NCI-H1417 (cell line): ENCODE measurements at regions not wholly inside any gene's neighbourhood (a gene's known extent, or its start where the extent isn't known, plus 50 kb on each side); places are given as distances from the start of the nearest gene placed in this dataset.

Experiments used
- DNase-seq, 3 experiments: peaks; one replicate each; lab custom pipeline; 2025; lab: John Stamatoyannopoulos, UW

DNA sequence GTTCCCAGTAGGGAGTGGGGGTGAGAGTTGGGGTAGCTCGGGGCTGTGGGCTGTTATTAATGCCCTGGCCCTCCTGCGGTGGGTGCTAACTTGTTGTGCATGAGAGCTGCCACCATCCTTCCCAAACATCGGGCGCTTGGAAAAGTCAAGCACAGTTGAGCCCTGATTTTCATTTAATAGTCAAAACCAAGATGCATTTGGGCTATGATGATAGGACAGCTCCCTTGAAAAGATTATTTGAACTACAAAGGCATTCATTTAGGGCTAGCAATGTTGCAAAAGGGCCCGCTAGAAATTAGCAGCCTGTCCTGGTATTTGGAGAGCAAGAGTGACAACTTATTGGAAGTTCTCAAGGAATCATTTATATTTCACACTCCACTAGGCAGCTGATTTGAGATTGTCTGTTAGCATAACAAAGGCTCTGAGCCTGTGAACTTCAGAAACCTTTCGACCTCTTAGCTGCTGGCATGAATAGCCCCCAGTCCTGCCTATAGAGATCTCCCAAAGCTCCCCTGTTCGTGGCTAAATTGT is 128.2 kb upstream of the TMEM161B start:
- DNase-seq = no peak

DNA sequence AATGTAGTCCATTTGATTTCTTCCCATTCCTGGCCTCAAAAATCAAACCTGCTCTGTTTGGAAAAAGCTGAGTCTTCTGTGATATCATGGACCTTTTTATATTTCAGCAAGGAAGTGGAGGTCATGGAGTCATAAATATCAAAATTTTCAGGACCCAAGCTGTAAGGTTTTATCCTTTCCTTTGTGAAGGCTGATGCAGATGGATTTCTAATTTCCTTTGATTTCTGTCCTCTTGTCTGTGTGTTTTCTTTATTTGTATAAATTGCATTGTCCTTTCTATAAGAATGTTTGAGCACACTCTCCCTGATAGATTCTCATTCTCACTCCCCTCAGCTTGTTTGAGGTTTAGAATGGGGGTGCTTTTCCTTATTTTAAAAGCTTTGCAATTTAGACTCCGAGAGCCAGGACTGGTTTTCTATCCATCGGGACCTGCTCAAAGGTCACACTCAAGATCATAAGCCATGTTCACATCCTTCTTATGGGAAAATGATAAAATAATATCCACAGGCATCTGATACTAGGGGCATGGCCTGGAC is 127.4 kb upstream of the TMEM161B start:
- DNase-seq = no peak

DNA sequence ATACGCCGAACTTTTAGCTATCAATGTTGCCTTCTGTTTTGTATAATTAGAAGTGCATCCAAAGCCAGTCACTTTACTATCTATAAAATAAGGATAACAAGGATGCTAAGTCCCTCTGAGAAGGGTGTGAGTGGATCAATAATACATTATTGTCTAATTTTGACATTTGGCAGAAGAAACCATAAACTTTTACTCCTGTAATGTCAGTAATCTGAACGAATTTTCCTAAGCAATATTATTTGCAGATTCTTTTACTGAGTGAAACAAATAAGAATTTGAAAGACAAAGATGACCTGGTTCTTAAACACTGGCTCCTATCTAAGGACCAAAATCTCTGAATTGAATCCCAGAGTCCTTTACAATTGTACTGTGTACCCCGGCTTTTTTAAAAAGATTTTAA is 126.6 kb upstream of the TMEM161B start:
- no peak for DNase-seq

DNA sequence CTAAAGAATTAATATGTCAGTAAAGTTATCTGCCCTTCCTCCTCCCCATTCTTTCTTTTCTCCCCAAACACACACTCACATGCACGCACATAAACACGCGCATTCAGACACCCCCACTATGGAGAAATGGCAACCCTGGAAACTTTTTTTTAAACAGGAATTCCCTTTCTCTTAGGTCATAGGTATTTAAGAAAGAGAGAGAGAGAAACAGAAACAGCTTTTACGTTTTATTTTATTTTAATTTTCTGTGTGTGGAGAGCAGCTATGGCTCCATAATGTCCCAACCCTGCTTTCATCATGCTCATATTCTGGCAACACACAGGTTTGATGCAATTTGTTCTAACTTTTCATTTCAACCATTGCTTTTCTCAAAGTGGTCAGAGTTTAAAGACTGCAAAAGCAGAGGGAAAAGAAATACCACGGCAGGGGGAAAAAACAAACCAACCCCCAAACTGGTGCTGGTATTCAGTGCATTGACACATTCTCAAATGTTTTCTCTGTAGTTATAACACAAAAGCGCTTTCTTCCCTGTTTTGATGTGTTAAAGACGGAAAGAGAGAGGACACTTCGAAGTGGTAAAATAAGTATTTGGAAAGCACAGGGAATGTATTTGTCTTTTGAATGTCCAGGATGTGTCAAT is 126.0 kb upstream of the TMEM161B start:
- no peak for DNase-seq

DNA sequence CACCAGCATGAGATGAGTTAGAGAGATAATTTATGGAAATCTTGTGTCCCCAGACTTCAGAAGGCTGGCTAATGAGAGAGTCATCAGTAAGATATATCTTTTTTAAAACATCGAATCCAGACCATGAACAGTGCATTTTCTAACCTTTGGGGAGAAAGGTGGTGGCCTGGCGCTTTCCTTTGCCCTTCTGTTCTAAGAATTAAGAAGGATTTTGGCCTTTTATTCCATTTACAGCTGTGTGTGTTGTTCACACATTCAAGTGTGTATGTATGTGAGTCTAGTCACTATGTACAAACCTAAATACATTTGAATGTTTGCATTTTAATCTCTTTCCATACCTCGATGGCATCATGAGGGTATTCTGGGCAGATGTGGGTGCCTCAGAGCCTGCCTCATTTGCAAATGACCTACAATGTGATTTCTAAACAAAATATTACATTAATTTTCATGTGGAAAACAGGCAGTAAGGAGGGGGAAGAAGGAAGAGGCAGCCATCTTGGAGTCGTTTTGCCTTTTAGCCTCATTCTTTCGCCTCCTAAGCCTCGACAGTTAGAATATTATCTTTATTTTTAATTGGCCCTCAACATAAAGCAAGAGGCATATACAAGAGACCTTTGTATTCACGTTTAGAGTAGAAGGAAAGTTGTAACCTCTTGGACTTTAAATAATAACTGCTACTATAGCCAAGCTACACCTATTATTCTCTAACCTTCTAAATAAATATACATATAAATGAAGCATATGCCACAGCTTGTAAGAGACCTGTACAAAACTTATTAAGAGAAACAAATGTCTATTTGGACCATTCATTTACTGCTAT is 125.3 kb upstream of the TMEM161B start:
- no peak for DNase-seq

DNA sequence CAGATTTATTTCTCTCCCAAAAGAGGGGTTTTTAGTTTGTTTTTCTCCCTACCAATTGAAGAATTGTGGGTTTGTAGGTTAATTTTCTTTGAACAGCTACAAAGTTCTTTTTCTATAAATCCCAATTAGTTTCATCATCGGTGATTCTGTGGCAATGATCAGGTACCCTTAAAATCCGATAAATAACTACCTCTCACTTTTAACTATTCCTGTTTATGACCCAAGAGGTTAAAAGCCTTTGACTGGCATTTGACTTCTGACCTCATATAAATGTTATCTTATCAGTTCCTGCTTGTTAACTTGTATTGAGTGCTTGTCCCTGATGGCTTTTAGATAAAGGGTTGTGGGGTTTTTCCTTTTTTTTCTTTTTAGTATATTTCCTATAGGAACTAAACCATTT is 124.4 kb upstream of the TMEM161B start:
- DNase-seq = no peak

DNA sequence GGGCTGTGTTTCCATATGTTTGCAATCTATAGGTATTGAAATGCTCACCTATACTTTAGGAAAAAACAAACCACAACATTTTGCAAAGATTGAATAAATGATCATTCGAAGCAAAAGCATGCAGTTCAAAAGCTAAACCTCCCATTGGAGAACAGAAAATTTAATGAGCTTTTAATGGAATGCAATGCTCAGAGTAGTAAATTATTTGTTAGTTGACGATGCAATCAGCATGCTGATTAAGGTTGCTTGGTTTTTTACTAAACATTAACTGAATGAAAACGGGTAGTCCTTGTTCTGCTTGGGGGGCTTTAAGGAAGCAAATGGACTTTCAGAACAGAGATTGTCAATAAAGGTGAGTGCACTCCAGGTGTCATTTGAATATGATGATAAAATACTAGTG is 123.3 kb upstream of the TMEM161B start:
- no peak for DNase-seq

DNA sequence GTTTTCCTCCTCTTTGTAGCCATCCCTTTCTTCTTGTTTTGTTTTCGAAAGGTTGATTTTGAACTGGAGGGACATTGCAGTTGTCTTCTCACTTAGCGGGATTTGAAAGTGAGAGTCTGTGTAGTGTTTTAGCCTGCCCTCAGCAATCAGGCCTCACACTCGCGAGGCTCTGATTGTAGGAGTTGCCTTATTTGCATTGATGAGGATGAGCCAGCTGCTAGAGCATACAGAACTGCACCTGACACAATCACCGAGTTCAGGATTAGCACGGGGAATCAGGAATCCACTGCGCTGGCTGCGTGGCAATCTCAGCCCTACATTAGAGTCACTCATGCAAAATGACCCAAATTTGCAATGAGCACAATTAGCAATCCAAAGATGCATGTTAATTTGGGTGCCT is 122.5 kb upstream of the TMEM161B start:
- no peak for DNase-seq

DNA sequence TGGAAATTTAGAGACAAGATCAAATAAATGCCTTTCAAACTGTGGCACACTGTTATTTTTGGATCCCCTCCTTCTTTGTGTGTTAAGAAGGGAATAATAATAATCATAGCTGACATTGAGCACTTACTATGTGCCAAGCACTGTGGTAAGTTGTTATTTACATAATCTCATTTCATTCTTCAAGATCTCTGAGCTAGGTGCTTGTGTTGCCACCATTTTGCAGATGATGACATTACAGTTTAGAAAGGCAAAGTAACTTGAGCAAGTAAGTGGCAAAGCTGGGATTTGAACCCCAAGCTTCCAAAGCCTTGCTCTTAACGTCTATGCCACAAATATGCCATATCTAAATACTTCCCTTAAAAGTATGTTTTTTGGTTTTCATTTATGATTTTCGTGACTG is 121.8 kb upstream of the TMEM161B start:
- no peak for DNase-seq

DNA sequence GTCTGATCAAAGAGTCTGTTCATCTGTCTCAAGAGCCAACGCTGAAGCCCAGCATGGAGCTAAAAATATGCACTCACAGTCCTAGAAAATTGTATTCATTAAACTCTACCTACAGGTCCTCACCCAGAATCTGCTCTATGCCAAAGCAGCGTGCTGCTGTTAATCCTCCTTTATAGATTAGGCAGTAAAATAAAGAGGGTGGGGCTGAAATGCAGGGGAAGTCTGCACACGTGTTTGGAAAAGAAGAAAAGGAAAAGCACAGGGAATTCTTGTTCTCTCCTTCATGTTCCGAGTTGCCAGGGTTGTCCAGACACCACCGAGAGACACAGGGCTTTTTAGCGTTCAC is 121.4 kb upstream of the TMEM161B start:
- DNase-seq = no peak

DNA sequence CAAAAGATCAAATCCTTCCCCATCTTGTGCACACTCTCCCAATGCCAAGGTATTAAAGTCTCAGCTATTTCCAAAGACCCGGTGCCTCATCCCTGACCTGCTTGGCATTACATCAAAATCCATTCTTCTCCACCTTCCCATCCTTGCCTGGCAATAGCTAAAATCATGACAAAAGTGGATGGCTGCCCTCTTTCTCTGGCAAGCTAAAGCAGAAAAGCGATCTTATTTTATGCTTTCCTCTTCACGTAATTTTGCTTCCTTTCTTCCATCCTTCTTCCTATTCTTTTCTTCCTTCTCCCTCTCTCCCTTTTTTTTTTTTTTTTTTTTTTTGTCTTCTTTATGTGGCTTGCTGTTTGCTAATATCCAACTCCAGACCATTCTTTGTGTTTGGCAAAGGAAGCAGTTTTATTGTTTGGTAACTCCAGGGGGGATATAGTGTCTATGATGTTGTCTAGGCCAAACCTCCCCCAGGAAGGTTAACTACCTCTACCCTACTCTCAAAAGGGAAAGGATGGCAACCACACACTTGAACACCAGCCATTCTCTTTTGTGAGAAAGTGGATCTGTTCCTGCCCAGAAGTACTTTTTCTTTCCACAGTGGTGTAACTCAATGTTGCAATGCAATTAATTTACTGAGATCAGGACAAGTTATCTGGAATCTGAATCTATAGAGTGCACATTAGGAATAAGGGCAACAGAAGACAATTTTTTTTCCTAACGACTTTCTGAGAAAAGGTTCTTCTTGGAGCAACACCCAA is 120.9 kb upstream of the TMEM161B start:
- peak in 1 of 3 experiments; percentile 42 for DNase-seq

DNA sequence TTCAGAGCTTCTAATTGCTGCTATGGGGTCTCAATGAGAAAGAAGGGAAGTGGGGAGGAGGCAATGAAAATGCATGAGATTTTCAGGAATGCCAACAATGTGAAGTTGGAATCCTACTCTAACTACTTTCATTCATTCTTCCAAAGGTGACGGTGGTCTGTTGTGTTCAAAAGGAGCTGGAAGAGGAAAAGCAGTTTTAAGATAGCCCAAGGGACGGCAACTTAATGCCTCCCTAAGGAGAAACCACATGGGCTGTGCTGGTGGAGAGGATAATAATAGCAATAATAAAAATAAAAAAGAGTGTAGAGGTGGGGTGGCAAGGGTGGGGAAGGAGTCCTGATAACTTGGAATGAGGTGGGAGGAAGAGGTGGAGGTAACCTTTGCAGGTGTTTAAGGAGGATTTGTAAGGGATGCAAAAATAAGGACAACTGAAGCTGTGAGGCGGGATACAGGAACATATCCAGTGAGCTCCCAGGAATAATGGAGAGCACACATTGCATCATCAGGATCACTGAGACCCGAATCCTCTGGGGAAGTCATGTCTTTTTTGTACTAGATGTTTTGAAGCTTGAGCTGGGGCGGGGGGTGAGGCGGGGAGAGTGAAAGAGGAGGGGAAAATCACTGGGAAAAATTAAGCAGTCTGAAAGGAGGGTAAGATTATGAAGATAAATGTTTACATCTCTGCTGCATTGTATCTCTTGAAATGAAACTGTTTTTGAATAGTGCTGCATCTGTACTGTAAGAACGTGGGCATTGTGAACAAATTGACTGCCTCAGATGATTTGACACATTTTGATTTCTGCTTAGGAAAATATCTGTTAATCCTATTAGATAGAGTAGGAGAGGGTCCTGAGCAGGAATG is 120.1 kb upstream of the TMEM161B start:
- no peak for DNase-seq

DNA sequence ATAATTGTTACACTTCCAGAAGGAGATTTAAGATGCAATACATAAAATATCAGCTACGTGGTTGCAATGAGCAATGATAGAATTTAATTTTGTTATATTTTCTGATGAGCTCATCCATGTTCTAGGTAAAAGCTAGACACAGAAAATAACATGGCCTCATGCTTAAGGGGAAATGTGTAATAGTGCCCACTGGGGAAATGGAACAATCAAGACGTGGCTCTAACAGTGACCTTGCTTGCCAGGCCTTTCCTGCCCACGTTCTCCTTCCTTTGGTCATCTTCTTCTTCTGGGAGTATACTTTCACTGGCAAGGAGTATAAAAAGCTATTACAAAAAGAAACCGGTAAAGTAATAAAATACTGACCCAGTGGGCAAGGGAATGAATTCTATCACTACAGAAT is 116.2 kb upstream of the TMEM161B start:
- no peak for DNase-seq

DNA sequence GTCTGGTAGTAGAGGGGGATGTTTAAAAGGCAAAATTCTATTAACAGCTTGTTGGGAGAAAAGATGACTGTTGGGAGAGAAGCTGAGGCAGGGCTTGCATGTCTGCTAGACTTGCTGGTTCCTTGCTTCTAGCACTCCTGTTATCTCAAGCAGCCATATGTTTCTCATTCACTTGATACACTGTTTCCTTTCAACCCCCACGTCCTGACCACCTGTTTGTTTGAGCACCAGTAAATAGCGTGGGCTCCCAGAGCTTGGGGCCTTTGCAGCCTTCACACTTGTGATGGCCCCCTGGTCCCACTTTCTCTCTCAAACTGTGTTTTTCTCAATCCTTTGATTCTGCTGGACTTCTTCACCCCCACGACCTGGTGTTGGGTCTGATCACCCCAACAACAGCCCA is 111.7 kb upstream of the TMEM161B start:
- no peak for DNase-seq

DNA sequence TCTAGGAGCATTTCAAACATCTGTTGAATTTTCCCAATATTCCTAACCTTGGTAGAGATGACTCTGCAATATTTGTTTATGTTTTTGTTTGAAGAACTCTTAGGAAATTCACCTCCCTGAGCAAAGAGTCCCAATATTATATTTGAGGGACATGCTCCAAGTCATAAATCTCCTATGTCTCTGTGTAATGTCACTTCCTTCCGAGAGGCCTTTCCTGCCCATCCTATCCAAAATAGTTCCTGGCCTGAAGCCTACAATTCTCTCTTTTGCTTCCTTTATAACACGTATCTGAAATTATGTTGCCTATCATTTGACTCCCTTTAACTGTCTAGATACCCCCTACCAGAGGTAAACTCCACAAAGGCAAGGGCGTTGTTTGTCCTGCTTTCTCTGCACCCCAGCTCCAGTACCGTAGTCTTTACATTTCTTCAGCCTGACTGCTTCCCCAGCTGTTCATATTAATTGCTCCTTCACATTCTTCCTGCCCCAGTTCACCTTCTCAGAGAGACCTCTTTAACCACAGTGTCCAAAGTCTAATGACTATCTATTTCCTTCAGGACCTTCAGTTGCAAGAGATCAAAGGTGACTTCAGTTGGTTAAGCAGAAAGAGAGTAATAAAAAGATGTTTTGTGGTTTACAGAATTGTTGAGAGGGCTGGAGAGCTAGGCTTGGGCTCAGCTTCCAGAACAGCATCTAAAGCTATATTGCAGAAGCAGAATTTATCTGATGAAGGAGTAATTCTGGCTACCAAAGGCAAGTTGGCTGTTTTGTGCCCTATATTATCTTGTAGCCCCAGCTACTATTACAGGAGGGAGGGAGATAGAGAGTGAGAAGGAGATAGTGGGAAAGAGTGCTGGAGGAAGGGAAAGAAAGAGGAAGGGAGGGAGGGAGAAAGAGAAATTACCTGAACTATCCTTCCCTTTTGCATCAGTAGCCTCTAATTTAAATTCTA is 109.3 kb upstream of the TMEM161B start:
- no peak for DNase-seq

DNA sequence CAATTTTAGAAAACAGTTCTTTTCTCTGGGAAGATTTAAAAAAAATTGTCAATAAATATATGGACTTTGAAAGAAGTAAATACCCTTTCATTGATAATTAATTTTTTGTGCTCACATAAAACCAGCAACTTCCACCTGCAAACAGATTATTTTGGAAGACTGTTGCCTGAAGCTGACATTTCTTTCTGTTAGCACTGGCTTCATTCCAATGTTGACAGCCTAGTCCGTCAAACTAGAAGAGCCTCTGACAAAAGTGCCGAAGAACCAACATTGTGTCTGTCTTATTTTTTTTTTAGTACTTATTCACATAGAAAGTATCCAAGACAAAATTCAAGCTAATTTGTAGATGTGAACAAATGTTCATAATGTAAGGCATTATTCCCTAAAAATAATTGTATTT is 108.6 kb upstream of the TMEM161B start:
- no peak for DNase-seq

DNA sequence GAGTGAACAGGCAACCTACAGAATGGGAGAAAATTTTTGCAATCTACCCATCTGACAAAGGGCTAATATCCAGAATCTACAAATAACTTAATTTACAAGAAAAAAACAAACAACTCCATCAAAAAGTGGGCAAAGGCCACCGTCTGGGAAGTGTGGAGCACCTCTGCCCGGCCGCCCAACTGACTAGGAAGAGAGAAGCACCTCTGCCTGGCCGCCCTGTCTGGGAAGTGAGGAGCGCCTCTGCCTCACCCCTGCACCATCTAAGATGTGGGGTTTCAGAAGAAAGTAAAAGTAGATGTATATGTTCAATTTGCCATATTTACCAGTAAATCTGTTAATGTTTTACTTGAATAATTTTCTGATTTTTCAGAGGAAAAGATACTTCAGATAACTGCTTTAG is 108.1 kb upstream of the TMEM161B start:
- DNase-seq = no peak

DNA sequence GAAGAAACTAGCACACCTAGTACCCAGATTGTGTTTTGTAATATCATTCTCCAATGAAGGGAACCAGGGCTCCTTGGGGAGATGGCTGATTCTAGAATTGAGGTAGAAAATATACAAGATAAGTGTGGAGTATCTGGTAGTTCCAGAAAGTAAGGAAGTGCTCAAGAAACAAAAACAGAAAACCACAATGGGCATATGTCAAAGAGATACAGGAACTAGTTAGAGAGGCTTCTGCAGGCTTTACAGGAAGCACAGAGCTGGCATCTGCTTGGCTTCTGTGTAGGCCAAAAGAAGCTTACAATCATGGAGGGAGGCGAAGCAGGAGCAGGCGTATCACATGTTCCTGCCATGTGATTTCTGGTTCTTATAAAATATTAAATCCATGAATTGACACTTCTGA is 105.7 kb upstream of the TMEM161B start:
- no peak for DNase-seq

DNA sequence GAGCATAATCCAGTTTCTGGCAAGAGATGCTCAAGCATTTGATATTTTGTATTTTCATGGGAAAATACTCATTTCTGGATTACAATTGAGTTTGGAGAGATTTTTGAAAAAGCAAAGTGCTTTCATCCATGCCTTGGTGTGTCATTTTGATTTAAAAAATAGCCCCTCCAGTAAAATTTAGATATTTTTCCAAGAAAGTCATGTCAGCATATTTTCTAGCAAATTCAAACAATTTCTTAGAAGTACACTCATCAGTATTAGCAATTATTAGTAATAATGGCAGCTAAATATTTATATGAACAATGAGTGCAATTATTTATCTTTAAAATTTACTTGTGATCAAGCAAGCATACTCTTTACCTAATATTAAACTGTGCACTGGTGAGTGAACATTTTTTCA is 102.2 kb upstream of the TMEM161B start:
- DNase-seq = no peak

DNA sequence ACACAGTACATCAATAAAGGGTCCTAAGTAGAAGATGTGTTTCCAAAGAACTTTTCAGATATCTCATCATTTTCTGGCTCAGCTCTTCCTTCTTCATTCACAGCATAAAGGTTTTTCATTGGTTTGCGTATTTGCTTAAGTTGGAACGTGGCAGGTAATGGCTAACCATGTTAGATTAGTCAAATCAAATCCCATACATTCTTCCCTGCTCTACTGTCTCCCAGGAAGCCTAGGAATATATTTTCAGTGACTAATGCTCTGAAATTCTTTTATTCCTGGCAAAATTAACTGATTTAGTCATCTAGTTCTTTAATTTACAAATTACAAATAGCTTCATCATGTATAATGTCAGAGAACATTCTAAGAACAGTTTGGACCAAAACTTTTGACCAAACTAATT is 99.6 kb upstream of the TMEM161B start:
- DNase-seq = no peak

DNA sequence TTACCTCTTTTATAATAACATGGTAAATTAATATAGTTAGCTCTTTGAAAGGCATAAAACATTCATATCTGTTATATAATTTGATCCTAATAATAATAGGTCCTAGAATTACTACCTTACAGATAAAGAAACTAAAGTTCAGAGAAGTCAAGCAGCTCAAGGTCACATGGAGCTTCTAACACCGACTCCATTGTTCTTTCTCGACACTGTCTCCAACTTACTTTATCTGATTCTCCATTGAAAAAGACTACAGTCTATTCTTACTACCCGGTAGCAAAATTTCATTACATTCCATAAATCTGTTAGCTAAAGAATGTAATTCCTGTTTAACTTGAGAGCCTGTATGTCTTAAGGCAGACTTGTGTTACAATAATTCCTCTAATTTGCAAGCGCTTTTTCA is 96.3 kb upstream of the TMEM161B start:
- DNase-seq = no peak
